HS-5 (cell line): ENCODE measurements at regions not wholly inside any gene's neighbourhood (a gene's known extent, or its start where the extent isn't known, plus 50 kb on each side); places are given as distances from the start of the nearest gene placed in this dataset.
"Not testable (repeated sequence)": the region's sequence is repeated elsewhere in the genome, so short reads cannot be mapped to it uniquely, and the experiment has no call there.

Source experiments
- DNase-seq: peaks from one replicate; pipeline ENCODE4 v3.0.0-alpha.2; 2012; ENCODE audit warnings: low read depth

DNA sequence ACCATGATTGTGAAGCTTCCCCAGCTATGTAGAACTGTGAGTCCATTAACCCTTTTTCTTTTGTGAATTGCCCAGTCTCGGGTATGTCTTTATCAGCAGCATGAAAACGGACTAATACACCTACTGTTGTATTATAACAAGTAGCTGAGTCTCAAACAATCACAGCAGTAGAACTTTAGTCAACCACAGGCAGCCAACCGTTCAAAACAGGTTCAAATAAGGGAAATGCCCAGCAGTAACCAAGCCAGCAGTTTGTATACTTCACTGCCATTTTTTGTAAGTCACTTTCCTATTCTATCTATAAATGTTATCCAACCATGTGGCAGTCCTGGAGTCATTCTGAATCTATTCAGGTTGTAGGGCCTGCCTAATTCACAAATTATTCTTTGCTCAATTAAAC is 1560.6 kb upstream of the SLC39A10 start:
- DNase-seq: no peak

DNA sequence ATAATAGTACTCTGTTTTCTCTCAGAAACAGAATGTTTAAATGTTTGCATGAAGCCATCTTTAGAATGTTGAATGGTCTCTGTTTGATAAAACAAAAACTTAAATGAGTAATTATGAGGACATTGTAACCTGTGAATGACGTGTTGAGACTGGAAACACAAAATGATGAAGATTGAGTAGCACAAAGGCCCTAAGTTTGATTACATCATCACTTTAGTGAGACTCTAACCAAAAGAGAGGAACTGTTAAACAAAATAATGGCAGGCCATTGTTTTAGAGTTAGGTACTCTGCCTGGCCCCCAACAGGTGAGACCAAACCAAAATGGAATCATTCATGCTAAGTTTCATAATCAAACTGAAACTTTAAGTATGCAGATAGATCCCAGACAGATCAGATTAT is 1561.7 kb upstream of the SLC39A10 start:
- DNase-seq: no peak

DNA sequence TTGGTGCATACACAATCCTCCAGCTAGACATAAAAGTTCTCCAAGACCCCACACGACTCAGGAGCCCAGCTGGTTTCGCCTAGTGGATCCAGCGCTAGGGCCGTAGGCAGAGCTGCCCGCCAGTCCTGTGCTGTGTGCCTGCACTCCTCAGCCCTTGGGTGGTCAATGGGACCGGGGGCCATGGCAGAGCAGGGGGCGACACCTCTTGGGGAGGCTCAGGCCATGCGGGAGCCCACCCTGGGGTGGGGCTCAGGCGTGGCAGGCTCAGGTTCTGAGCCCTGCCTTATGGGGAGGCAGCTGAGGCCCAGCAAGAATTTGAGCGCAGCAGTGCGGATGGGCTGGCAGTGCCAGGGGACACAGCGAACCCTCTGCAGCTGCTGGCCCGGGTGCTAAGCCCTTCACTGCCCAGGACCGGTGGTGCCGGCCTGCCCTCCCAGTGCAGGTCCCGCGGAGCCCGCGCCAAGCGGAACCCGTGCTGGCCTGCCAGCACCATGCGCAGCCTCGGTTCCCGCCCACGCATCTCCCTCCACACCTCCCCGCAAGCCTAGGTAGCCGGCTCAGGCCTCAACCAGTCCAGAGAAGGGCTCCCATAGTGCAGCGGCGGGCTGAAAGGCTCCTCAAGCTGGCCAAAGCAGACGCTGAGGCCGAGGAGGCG is 1566.6 kb upstream of the SLC39A10 start:
- DNase-seq: no peak

DNA sequence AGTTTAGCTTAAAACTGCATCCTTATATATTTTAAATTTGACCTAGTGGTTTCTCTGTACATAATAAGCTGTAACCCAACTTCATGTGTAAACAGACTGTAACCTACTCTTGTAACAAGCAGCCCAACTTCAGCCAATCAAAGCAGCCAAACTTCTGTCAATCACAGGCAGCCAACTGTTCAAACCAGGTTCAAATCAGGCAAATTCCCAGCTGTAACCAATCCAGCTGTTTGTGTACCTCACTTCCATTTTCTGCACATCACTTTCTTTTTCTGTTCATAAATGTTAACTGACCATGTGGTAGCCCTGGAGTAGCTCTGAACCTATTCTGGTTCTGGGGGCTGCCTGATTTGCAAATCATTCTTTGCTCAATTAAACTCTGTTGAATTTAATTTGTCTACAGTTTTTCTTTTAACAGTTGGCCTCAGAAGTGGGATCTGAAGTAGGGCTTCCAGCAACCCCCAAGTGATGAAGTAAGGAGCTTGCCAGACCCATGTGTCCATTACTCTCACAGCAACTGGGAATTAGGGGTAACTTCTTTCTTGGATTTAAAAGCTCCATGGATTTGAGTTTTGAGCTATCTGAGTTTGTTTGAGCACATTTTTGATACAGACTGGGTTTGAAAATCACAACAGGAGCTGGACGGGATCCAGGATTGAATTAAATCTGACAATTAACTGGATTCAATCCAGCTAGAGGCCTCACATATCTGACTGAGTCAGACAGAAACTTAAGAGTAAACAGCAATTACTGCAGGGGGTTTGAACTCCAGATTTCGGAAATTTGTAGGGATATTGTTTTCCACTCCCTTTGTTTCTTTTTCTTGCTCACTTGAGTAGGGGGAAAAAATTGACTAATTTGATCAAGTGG is 1569.7 kb upstream of the SLC39A10 start:
- DNase-seq: no peak

DNA sequence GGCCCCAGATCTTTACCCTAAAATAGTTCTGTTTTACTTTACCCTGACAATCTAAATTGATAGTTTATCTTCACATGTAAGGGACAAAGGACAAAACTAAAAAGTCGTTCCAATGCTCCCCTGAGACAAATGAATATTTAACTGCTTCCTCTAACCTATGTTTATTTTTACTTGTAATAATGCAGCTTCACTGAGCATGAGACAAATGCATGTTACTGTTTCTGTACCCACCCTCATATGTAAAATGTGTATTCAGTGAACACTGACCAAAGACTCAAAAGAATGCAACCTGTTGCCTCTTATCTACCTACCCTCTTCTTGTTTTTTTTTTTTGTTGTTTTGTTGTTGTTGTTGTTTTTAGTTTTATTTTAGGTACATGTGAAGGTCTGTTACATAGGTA is 1570.9 kb upstream of the SLC39A10 start:
- DNase-seq: no peak

DNA sequence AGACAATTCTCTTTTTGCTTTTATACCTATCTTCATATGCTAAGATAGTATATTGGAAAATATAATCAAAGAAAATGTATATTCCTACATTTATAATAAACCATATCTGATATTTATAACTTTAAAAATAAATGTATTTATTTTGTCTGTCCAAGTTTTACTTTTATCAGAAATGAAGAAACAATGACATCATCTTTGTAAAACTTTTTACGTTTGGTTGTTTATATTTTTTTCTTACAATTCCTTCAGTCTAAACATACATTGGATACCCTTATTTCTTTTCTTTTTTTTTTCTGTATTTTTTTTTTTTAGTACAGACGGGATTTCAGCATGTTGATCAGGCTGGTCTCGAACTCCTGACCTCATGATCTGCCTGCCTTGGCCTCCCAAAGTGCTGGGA is 1577.0 kb upstream of the SLC39A10 start:
- DNase-seq: no peak

GRCh38 chr2:194077366-194077765 is 1579.7 kb upstream of the SLC39A10 start:
- DNase-seq: no peak

- no peak for DNase-seq
These were observed 1594.6 kb upstream of the SLC39A10 start for GRCh38 chr2:194062401-194062800.

DNA sequence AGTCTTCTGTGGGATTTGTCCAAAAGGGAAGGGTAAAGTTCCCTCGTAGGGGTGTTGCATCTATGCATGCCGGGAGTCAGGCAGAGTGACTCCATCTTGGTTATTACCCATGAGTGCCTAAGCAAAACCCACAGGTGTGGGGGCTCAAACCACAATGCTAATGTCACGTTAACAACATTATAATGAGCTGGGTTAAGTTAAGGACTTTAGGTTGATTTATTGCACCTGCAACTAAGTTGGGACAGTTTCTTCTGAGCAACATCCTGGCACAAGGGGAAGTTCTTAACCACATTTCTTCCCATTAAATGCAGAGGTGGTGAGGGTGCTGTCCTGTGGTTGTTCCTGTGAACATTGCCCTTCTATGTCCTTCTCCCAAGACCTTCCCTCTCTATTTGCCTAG is 1596.8 kb upstream of the SLC39A10 start:
- DNase-seq: no peak

- DNase-seq: no peak
These were observed 1602.7 kb upstream of the SLC39A10 start for GRCh38 chr2:194054313-194054712.

- DNase-seq: no peak
These were observed 1612.7 kb upstream of the SLC39A10 start for GRCh38 chr2:194044321-194044720.

DNA sequence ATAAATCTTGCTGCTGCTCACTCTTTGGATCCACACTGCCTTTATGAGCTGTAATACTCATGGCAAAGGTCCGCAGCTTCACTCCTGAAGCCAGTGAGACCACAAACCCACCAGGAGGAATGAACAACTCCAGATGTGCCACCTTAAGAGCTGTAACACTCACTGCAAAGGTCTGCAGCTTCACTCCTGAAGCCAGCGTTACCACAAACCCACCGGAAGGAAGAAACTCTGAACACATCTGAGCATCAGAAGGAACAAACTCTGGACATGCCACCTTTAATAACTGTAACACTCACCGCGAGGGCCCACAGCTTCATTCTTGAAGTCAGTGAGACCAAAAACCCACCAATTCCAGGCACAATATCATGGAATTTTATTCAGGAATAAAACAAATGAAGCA is 1635.9 kb upstream of the SLC39A10 start:
- not testable (repeated sequence) for DNase-seq

GRCh38 chr2:194020155-194020554 is 1636.9 kb upstream of the SLC39A10 start:
- DNase-seq: no peak

- no peak for DNase-seq
These were observed 1641.3 kb upstream of the SLC39A10 start for GRCh38 chr2:194015751-194016150.

- DNase-seq: no peak
These were observed 1642.4 kb upstream of the SLC39A10 start for GRCh38 chr2:194014639-194015038.

- peak; percentile 73 for DNase-seq
These were observed 1652.3 kb upstream of the SLC39A10 start for GRCh38 chr2:194004590-194005206.

- DNase-seq: peak; percentile 19
These were observed 1653.1 kb upstream of the SLC39A10 start for GRCh38 chr2:194003911-194004310.

DNA sequence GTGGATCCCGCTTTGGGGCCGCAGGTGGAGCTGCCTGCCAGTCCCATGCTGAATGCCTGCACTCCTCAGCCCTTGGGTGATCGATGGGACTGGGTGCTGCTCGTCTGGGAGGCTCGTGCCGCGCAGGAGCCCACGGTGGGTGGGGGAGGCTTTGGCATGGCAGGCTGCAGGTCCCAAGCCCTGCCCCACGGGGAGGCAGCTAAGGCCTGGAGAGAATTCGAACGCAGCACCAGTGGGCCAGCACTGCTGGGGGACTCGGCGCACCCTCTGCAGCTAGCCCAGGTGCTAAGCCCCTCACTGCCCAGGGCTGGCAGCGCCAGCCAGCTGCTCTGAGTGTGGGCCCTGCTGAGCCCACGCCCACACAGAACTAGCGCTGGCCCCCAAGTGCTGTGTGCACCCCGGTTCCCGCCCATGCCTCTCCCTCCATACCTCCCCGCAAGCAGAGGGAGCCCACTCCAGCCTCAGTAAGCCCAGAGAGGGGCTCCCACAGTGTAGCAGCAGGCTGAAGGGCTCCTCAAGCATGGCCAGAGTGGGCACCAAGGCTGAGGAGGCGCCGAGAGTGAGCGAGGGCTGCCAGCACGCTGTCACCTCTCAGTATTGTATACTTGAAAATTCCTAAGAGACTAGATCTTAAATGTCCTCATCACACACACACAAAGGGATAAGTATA is 1654.2 kb upstream of the SLC39A10 start:
- no peak for DNase-seq

DNA sequence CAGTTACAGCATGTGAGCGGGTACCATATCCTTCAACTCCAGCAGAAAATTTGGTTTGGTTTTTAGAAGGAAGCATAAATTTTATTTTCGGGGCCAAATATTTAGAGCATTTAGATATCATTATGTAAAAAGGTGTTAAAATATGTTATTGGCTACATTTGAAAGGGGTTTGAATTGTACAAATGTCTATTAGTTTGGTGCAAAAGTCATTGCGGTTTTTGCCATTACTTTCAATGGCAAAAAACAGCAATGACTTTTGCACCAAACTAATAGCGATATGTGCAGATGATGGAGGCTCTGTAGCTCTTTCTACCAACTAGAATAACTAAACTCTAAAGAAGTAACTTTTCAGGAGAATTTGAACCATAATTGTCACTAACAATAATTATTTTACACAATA is 1666.2 kb upstream of the SLC39A10 start:
- DNase-seq: no peak

GRCh38 chr2:193989645-193990044 is 1667.4 kb upstream of the SLC39A10 start:
- DNase-seq: no peak

DNA sequence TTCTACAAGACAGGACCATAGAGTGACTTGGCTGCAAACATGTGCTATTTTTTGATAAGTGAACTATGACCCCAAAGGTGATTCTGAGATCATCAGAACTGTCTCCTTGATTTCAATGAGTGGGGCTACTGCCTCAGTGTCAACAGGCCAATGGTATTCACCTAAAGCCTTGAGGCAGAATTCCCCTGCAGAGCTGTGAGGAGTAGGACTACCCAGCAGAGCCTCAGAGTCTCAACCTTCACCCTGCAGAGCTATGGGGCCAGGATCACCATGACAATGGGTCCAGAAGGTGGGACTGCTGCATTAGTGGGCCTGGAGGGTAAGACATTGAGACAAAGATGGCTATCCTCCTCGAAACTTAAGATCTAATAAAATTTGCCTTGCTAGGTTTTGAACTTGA is 1668.2 kb upstream of the SLC39A10 start:
- DNase-seq: no peak

DNA sequence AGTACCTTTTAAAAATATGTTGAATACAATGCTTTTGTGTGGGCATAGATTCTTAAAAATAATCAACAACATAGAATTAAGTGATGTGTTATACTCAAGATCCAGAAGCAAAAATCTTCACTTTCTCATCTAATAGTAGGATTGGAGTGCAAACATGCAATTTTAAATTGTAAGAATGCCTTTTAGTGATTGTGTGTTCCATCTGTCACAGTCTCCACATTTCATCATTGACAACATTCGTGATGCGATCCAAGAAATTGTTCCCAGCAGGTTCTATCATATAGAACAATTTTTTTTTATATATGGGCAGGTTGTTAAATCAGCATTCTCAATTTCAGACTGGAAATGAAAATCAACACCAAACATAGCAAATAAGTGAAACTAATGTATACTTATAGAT is 1671.8 kb upstream of the SLC39A10 start:
- DNase-seq: no peak

DNA sequence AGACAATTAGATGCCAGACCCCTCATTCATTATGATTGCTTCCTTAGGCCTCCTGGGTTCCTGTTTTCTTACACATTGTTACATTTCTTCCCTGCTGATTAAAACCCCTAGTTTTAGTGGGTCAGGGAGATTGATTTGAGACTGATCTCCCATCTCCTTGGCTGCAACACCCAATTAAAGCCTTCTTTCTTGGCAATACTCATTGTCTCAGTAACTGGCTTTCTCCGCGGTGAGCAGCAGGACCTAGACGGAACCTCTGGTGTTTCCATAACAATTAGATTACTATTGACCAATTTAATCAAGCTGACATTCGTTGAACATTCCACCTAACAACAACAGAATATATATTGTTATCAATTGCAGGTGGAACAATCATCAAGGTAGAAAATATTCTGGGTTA is 1676.4 kb upstream of the SLC39A10 start:
- DNase-seq: no peak
